Fibroblast of lung (primary cell): ENCODE measurements at regions not wholly inside any gene's neighbourhood (a gene's known extent, or its start where the extent isn't known, plus 50 kb on each side); places are given as distances from the start of the nearest gene placed in this dataset.

Experiments used
- DNase-seq, 2 donors: peaks; one replicate each; pipeline versions ENCODE4 v3.0.0 to v3.0.0-alpha.2; 2010; ENCODE audit warnings: low read depth in 2 of 2
- H2AFZ ChIP-seq: 2 replicates; pipeline ENCODE4 v1.5.1; 2012; ENCODE audit warnings: low read length, control low read depth, inconsistent platforms
- H3K27ac ChIP-seq: 2 replicates; pipeline ENCODE4 v1.5.1; 2011; ENCODE audit warnings: low read length, control low read depth; ENCODE audit not compliant: insufficient read depth
- H3K27me3 ChIP-seq: 2 replicates; pipeline ENCODE4 v1.5.1; 2011; ENCODE audit warnings: mild to moderate bottlenecking, low read length; ENCODE audit not compliant: control insufficient read depth, insufficient read depth
- H3K36me3 ChIP-seq: 2 replicates; pipeline ENCODE4 v1.5.1; 2011; ENCODE audit warnings: low read length; ENCODE audit not compliant: control insufficient read depth, insufficient read depth
- H3K4me1 ChIP-seq: 2 replicates; pipeline ENCODE4 v1.5.1; 2011; ENCODE audit warnings: low read length; ENCODE audit not compliant: control insufficient read depth, insufficient read depth; ENCODE audit errors: extremely low read depth
- H3K4me2 ChIP-seq: 2 replicates; pipeline ENCODE4 v1.5.1; 2011; ENCODE audit warnings: low read length, control low read depth; ENCODE audit not compliant: insufficient read depth; ENCODE audit errors: extremely low read depth
- H3K4me3 ChIP-seq, 4 experiments: fragments of 200-600 bp in 1 of 4; sonication (generic) in 1 of 4; replicated peaks in 1 of 4; 2 replicates each; pipeline ENCODE4 v1.5.1; 2011 to 2016; ENCODE audit warnings: low read length in 4 of 4, low read depth in 3 of 4, mild to moderate bottlenecking in 3 of 4, control low read depth in 2 of 4, inconsistent platforms in 1 of 4, mixed read lengths in 1 of 4; ENCODE audit not compliant: insufficient read depth in 1 of 4; ENCODE audit errors: control extremely low read depth in 1 of 4
- H3K79me2 ChIP-seq: 2 replicates; pipeline ENCODE4 v1.5.1; 2012; ENCODE audit warnings: mild to moderate bottlenecking, low read length, inconsistent platforms; ENCODE audit not compliant: control insufficient read depth, insufficient read depth
- H3K9ac ChIP-seq: 2 replicates; pipeline ENCODE4 v1.5.1; 2011; ENCODE audit warnings: mild to moderate bottlenecking, low read length, control low read depth; ENCODE audit not compliant: insufficient read depth
- H3K9me3 ChIP-seq: 2 replicates; pipeline ENCODE4 v1.5.1; 2012; ENCODE audit warnings: low read depth, low read length; ENCODE audit not compliant: control insufficient read depth, insufficient read depth
- H4K20me1 ChIP-seq: 2 replicates; pipeline ENCODE4 v1.5.1; 2011; ENCODE audit warnings: low read length; ENCODE audit not compliant: control insufficient read depth, insufficient read depth; ENCODE audit errors: extremely low read depth
- EZH2 ChIP-seq: IDR thresholded peaks from 2 replicates; pipeline ENCODE4 v1.5.1; 2012; ENCODE audit warnings: low read length, control low read depth, mild to moderate bottlenecking; ENCODE audit errors: missing control alignments
- TF ChIP-seq, protein P1 (sequence below), 2 donors: IDR thresholded peaks in 1 of 2; conservative IDR thresholded peaks in 1 of 2; 1 replicate in 1 of 2; 2 replicates in 1 of 2; pipeline ENCODE4 v1.5.1; 2011 to 2012; ENCODE audit warnings: low read length in 2 of 2, control low read depth in 1 of 2, inconsistent platforms in 1 of 2, low read depth in 1 of 2, mild to moderate bottlenecking in 1 of 2

DNA sequence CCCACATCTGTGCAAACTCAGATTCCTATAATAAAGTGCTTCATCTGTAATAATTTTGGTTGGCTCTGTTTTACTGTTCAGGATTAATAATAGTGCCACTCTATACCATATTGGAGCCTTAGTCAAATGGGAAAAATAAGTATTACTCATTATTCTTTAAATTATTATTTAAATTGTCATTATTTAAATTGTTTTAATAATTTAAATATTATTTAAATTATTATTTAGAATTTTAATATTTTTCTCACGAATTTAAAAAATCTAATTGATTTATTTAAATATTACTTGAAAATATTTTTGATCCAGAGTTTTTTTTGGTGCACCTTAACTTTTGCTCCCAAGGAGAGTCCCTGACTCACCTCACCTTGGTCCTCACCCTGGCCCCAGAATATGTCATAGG lies 245.7 kb upstream of the MDGA2 start:
- Histone ChIP-seq H3K36me3 (no peaks in the 10 kb centered on the region), H4K20me1 (no peaks in the 10 kb centered on the region), H3K27ac (no peak overlapping the region), H3K9ac (no peak overlapping the region), H3K9me3 (no peaks in the 10 kb centered on the region), H3K4me1 (no peaks in the 10 kb centered on the region), H3K27me3 (no peaks in the 10 kb centered on the region), H3K79me2 (no peaks in the 10 kb centered on the region), H3K4me2 (no peak overlapping the region), H3K4me3 (no peak overlapping the region), H2AFZ (no peak overlapping the region)
- no peak for DNase-seq
- TF ChIP-seq, protein P1, sequence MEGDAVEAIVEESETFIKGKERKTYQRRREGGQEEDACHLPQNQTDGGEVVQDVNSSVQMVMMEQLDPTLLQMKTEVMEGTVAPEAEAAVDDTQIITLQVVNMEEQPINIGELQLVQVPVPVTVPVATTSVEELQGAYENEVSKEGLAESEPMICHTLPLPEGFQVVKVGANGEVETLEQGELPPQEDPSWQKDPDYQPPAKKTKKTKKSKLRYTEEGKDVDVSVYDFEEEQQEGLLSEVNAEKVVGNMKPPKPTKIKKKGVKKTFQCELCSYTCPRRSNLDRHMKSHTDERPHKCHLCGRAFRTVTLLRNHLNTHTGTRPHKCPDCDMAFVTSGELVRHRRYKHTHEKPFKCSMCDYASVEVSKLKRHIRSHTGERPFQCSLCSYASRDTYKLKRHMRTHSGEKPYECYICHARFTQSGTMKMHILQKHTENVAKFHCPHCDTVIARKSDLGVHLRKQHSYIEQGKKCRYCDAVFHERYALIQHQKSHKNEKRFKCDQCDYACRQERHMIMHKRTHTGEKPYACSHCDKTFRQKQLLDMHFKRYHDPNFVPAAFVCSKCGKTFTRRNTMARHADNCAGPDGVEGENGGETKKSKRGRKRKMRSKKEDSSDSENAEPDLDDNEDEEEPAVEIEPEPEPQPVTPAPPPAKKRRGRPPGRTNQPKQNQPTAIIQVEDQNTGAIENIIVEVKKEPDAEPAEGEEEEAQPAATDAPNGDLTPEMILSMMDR (conservative IDR thresholded peaks at IDR 0.05 in 1 of 2, IDR thresholded peaks at IDR 0.05 in 1 of 2; ENCODE audit: low read depth in 1 of 2, low read length in 2 of 2), result no peak
- no peak for TF ChIP-seq EZH2

DNA sequence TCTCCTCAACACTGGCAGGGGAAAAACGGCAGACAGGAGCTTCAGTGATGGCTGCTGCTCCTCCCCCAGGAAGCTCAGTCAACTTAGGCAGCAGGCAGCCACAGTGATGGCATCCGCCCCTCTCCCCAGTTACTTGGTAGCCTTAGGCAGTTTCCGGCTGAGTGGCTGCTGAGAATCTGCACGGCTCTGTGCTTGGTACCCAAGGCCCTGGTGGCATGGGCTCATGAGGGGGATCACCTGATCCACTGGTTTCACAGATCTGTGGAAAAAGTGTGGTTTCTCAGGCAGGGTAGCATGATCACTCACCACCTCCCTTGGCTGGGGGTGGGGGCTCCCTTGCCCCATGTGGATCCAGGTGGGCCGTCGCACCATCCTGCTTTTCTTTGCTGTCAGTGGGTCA lies 244.6 kb upstream of the MDGA2 start:
- Histone ChIP-seq H3K4me1 (no peaks in the 10 kb centered on the region), H3K9ac (no peak overlapping the region), H3K36me3 (no peaks in the 10 kb centered on the region), H2AFZ (no peak overlapping the region), H3K9me3 (no peaks in the 10 kb centered on the region), H3K4me2 (no peak overlapping the region), H3K27ac (no peak overlapping the region), H3K27me3 (no peaks in the 10 kb centered on the region), H3K4me3 (no peak overlapping the region), H4K20me1 (no peaks in the 10 kb centered on the region), H3K79me2 (no peaks in the 10 kb centered on the region)
- TF ChIP-seq EZH2, result no peak
- TF ChIP-seq, protein P1 (conservative IDR thresholded peaks at IDR 0.05 in 1 of 2, IDR thresholded peaks at IDR 0.05 in 1 of 2; ENCODE audit: low read depth in 1 of 2, low read length in 2 of 2), result no peak
- no peak for DNase-seq

DNA sequence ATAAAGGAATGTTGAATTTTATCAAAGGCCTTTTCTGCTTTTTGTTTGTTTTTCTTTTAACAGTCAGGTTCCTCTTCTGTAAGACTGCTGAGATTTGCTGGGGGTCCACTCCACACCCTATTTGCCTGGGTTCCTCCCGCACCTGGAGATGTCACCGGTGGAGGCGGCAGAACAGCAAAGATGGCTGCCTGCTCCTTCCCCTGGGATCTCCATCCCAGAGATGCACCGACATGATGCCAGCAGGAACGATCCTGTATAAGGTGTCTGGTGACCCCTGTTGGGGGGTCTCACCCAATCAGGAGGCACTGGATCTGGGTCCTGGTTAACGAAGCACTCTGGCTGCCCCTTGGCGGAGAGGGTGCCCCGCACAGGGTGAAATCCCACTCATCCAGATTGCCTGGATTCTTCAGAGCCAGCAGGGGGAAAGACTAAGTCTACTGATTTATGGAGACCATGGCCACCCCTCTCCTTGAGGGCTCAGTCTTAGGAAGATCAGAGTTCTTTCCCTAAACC lies 244.0 kb upstream of the MDGA2 start:
- Histone ChIP-seq H3K4me1 (no peaks in the 10 kb centered on the region), H2AFZ (no peak overlapping the region), H3K9me3 (no peaks in the 10 kb centered on the region), H3K36me3 (no peaks in the 10 kb centered on the region), H3K27ac (no peak overlapping the region), H3K79me2 (no peaks in the 10 kb centered on the region), H4K20me1 (no peaks in the 10 kb centered on the region), H3K4me2 (no peak overlapping the region), H3K4me3 (no peak overlapping the region), H3K9ac (no peak overlapping the region), H3K27me3 (no peaks in the 10 kb centered on the region)
- no peak for DNase-seq
- TF ChIP-seq, protein P1 (conservative IDR thresholded peaks at IDR 0.05 in 1 of 2, IDR thresholded peaks at IDR 0.05 in 1 of 2; ENCODE audit: low read depth in 1 of 2, low read length in 2 of 2), result no peak
- no peak for TF ChIP-seq EZH2
